ENCODE measurements at regions not wholly inside any gene's neighbourhood (a gene's known extent, or its start where the extent isn't known, plus 50 kb on each side); places are given as distances from the start of the nearest gene placed in this dataset.

DNA sequence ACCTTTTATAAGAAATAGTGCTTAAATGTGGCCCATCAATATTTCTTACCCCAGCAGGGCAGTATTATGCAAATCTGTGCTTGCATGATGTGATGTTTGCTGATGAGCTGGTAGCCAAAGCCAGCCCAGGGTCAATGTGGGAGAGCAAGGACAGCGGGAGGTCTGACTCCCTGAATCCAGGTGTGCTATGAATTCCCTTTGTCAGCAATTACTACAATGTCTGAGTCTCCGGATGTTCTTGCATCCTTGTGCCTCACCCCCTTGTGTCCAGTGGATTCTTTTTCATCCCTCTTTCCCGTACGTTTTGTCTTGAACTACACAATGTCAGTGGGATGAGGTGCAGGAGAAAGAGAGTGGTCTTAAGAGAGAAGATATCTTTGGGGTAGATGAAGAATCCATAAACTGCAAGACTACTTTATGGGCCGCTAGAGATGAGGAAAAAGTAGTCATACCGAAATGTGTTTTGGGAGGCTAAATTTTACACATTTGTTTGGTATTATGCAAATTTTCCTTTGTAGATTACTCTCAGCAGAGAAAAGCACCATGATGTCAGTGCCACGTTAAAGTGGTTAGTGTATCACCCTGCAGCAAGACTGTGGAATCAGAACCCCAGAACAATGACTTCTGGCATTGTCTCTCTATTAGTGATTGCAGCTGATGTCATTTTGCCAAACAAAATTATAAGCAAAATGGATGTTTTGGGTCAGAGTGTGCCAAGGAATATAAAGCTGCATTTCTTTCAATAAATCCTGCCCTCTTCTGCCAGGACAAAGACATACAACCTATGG is 53.5 kb upstream of the TSHZ3 start:
- peaks cover 7% of the 10 kb centered on the region for H3K27me3 ChIP-seq (ENCODE audit: control insufficient read depth, insufficient read depth, low read length)
- ChIA-PET POLR2A (no interaction called here), CTCF (interaction anchor here (0.6 kb wide), 1 partner anchor 29 kb away, joined by 3 read pairs; no protein-coding TSS in a partner anchor)
- no peaks in the 10 kb centered on the region for H3K36me3 ChIP-seq (ENCODE audit: control insufficient read depth, insufficient read depth, low read length)
- no peak for DNase-seq (ENCODE audit: low read depth)
- H3K4me3 ChIP-seq (ENCODE audit: low read depth, low read length): no peak overlapping the region
- TF ChIP-seq, protein P1, sequence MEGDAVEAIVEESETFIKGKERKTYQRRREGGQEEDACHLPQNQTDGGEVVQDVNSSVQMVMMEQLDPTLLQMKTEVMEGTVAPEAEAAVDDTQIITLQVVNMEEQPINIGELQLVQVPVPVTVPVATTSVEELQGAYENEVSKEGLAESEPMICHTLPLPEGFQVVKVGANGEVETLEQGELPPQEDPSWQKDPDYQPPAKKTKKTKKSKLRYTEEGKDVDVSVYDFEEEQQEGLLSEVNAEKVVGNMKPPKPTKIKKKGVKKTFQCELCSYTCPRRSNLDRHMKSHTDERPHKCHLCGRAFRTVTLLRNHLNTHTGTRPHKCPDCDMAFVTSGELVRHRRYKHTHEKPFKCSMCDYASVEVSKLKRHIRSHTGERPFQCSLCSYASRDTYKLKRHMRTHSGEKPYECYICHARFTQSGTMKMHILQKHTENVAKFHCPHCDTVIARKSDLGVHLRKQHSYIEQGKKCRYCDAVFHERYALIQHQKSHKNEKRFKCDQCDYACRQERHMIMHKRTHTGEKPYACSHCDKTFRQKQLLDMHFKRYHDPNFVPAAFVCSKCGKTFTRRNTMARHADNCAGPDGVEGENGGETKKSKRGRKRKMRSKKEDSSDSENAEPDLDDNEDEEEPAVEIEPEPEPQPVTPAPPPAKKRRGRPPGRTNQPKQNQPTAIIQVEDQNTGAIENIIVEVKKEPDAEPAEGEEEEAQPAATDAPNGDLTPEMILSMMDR (IDR thresholded peaks at IDR 0.05; ENCODE audit: insufficient read depth, low read depth, low read length): no peak

DNA sequence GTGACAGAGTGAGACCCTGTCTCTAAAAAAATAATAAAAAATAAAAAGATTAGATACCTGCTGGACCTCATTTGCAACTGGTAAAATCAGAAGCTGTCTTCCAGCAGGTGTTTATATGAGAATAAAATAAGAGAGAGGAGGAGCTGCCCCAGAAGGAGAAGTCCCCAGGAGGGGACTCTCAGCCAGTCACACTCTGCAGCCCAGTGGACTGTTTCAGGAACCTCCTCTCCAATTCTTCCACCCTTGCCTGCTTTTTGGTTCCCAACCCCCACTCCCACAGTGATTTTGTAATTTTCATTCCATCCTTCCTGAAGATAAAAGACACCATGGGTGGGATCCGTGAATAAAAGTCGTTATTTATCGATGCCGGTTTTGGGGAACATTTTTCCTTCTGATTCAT is 56.9 kb upstream of the TSHZ3 start:
- ChIA-PET CTCF (no interaction called here), POLR2A (no interaction called here)
- Histone ChIP-seq H3K27me3 (ENCODE audit: control insufficient read depth, insufficient read depth, low read length) (peaks cover 1% of the 10 kb centered on the region), H3K36me3 (ENCODE audit: control insufficient read depth, insufficient read depth, low read length) (no peaks in the 10 kb centered on the region), H3K4me3 (ENCODE audit: low read depth, low read length) (no peak overlapping the region)
- no peak for DNase-seq (ENCODE audit: low read depth)
- TF ChIP-seq, protein P1 (IDR thresholded peaks at IDR 0.05; ENCODE audit: insufficient read depth, low read depth, low read length): no peak

DNA sequence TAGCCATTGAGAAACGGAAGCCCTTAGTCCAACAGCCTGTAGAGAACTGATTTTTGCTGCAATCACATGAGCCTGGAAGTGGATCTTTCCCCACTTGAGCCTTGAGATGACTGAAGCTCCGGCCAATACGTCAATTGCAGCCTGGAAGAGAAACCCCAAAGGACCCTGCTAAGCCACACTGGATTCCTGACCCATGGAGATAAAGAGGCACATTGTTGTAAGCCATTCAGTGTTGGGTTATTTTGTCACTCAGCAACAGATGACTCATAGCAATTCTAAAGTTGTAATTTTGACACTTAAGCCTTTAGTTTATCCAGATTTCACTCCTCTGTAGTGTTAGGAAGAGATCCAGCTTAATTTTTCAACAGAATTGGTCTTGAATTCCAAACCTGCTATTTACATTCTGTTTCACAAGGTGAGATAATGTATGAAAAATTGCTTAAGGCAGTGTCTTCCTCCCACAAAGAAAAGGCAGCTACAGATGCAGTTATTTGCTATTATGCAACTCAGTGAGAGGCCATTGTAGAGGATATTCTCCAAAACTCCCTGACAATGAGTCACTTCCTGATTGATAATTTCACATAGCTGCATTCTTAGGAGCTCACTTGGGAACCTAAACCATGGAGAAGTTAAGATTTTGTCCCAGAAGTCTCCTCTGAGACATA is 59.4 kb upstream of the TSHZ3 start:
- DNase-seq (ENCODE audit: low read depth): peak; percentile 57
- no peaks in the 10 kb centered on the region for H3K36me3 ChIP-seq (ENCODE audit: control insufficient read depth, insufficient read depth, low read length)
- no peak overlapping the region for H3K4me3 ChIP-seq (ENCODE audit: low read depth, low read length)
- peaks cover 2% of the 10 kb centered on the region; the same call in 1 of the 2 replicates for H3K27me3 ChIP-seq (ENCODE audit: control insufficient read depth, insufficient read depth, low read length)
- CTCF ChIA-PET: interaction anchor here (1.2 kb wide), 1 partner anchor 12 kb away, joined by 4 read pairs; no protein-coding TSS in a partner anchor
- POLR2A ChIA-PET: interaction anchor here (0.6 kb wide), 1 partner anchor 89 kb away, joined by 3 read pairs; no protein-coding TSS in a partner anchor
- TF ChIP-seq, protein P1 (IDR thresholded peaks at IDR 0.05; ENCODE audit: insufficient read depth, low read depth, low read length): no peak

DNA sequence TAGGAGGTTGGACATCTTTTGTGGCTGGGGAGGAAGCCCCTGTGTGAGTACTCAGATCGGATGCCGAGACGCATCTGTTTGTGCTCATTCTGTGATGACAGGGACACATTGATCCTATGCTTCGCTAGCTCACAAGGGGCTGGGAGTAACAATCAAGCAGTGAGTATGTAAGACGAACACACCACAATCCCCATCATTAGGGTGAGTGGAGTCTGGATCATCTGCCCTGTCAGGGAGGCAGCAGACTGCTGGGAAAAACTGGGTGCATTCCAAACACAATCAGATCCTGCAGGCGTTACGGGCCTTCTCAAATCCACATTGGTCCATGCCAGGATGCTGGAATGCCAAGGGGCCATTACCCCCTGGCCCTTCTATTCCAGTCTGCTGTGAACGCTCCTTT is 64.1 kb upstream of the TSHZ3 start:
- ChIA-PET CTCF (no interaction called here), POLR2A (no interaction called here)
- peaks cover 2% of the 10 kb centered on the region; the same call in 1 of the 2 replicates for H3K27me3 ChIP-seq (ENCODE audit: control insufficient read depth, insufficient read depth, low read length)
- H3K36me3 ChIP-seq (ENCODE audit: control insufficient read depth, insufficient read depth, low read length): no peaks in the 10 kb centered on the region
- TF ChIP-seq, protein P1 (IDR thresholded peaks at IDR 0.05; ENCODE audit: insufficient read depth, low read depth, low read length): no peak
- H3K4me3 ChIP-seq (ENCODE audit: low read depth, low read length): no peak overlapping the region
- no peak for DNase-seq (ENCODE audit: low read depth)

DNA sequence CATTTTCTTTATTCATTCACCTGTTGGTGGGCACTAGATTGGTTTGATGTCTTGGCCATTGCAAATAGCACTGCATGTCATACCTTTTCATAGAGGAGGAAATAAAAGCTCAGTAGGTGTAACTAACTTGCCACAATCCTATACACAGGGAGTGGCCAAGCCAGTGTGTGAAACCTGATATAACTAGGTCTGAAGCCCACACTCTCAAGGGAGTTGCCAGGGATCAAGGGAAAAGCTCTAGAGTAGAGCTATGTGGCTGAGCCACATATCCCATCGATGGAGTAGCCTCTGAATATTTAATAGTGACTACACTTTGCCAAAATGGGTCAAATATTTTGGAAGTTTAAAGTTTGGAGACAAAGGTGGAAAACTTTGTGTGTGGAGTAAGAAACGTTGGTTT is 66.1 kb upstream of the TSHZ3 start:
- ChIA-PET POLR2A (no interaction called here), CTCF (no interaction called here)
- Histone ChIP-seq H3K4me3 (ENCODE audit: low read depth, low read length) (no peak overlapping the region), H3K36me3 (ENCODE audit: control insufficient read depth, insufficient read depth, low read length) (no peaks in the 10 kb centered on the region), H3K27me3 (ENCODE audit: control insufficient read depth, insufficient read depth, low read length) (peaks cover 2% of the 10 kb centered on the region; the same call in 1 of the 2 replicates)
- no peak for DNase-seq (ENCODE audit: low read depth)
- TF ChIP-seq, protein P1 (IDR thresholded peaks at IDR 0.05; ENCODE audit: insufficient read depth, low read depth, low read length): no peak

Measured in BJ (cell line).